GM12892 (cell line): ENCODE measurements at regions not wholly inside any gene's neighbourhood (a gene's known extent, or its start where the extent isn't known, plus 50 kb on each side); places are given as distances from the start of the nearest gene placed in this dataset.

Experiments
- POLR2A ChIP-seq: IDR thresholded peaks from 2 replicates; pipeline ENCODE4 v1.6.1; 2011; ENCODE audit warnings: low read depth, low read length, control low read depth
- POLR2AphosphoS5 ChIP-seq: IDR thresholded peaks from 2 replicates; pipeline ENCODE4 v1.6.1; 2011; ENCODE audit warnings: low read depth, low read length, control low read depth
- TAF1 ChIP-seq: IDR thresholded peaks from 2 replicates; pipeline ENCODE4 v1.6.1; 2011; ENCODE audit warnings: low read depth, mild to moderate bottlenecking, control low read depth, low read length, borderline replicate concordance

GRCh38 chr2:104707056-104707455, 146.9 kb upstream of the POU3F3 start:
- TF ChIP-seq POLR2A (no peak), TAF1 (no peak), POLR2AphosphoS5 (no peak)
